ENCODE measurements at regions not wholly inside any gene's neighbourhood (a gene's known extent, or its start where the extent isn't known, plus 50 kb on each side); places are given as distances from the start of the nearest gene placed in this dataset.

DNA sequence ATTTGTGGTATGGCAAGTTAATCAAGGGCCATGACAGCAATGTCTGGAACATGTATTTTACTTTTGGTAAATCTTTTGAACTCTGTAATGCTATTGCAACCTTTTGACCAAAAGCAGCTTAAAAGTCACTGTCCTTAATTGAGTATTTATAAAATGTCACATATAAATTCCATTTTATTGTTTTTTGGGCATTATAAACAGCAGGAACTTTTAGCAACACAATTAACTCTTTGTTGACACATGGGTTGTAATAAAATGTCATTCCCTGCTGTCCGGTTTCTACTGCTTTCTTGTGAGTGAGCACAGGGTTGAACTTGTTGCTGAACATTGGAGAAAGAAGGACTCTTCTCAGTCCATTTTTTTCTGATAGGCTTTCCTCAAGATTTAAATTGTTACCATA, 1923.1 kb downstream of the PCDH9 start:
- no peaks in the 10 kb centered on the region for H3K79me2 ChIP-seq (ENCODE audit: insufficient read depth, low read length)
- TF ChIP-seq, protein P1, sequence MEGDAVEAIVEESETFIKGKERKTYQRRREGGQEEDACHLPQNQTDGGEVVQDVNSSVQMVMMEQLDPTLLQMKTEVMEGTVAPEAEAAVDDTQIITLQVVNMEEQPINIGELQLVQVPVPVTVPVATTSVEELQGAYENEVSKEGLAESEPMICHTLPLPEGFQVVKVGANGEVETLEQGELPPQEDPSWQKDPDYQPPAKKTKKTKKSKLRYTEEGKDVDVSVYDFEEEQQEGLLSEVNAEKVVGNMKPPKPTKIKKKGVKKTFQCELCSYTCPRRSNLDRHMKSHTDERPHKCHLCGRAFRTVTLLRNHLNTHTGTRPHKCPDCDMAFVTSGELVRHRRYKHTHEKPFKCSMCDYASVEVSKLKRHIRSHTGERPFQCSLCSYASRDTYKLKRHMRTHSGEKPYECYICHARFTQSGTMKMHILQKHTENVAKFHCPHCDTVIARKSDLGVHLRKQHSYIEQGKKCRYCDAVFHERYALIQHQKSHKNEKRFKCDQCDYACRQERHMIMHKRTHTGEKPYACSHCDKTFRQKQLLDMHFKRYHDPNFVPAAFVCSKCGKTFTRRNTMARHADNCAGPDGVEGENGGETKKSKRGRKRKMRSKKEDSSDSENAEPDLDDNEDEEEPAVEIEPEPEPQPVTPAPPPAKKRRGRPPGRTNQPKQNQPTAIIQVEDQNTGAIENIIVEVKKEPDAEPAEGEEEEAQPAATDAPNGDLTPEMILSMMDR (IDR thresholded peaks at IDR 0.05; ENCODE audit: insufficient read depth, low read length, poor library complexity, severe bottlenecking): no peak
- no peak for TF ChIP-seq EZH2phosphoT487 (conservative IDR thresholded peaks at IDR 0.05; ENCODE audit: low read length)
- H3K9me2 ChIP-seq (replicated peaks; ENCODE audit: insufficient read depth, low read length): no peaks in the 10 kb centered on the region
- no peak overlapping the region for H3K4me3 ChIP-seq (ENCODE audit: insufficient read depth, low read length, poor library complexity, severe bottlenecking)
- no peaks in the 10 kb centered on the region for H3F3A ChIP-seq (ENCODE audit: insufficient read depth)
- no peak overlapping the region for H3K9ac ChIP-seq (ENCODE audit: low read length)
- no peaks in the 10 kb centered on the region for H4K20me1 ChIP-seq (ENCODE audit: low read depth, low read length)
- no peaks in the 10 kb centered on the region for H3K36me3 ChIP-seq (ENCODE audit: low read length)
- H3K27ac ChIP-seq (ENCODE audit: low read depth, low read length): no peak overlapping the region
- H3K4me2 ChIP-seq (ENCODE audit: low read depth, low read length, poor library complexity, severe bottlenecking): no peak overlapping the region
- H2AFZ ChIP-seq (ENCODE audit: low read depth, low read length, severe bottlenecking): no peak overlapping the region
- H3K27me3 ChIP-seq (ENCODE audit: low read length): no peaks in the 10 kb centered on the region
- peaks cover 15% of the 10 kb centered on the region; the same call in 1 of the 2 replicates for H3K9me3 ChIP-seq (ENCODE audit: insufficient read depth, low read length)

DNA sequence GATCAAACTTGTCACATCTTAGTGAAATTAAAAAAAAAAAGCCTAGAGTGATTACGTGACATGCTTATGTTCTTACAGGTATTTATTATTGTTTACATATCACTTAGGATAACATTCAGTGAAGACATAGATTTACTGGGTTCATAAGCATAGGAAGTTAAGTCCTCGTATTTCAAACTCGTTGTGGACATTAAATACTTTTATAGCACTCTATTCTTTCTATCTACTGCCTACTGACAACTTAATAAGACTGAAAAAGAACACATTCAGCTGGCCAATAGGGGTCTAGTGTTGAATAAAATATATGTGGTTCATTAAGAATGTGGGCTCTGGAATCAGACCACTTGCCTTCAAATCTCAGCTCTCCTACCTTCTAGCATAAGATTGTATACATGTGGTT, 1927.4 kb downstream of the PCDH9 start:
- Histone ChIP-seq H3K27me3 (ENCODE audit: low read length) (no peaks in the 10 kb centered on the region), H3K9ac (ENCODE audit: low read length) (no peak overlapping the region), H3K36me3 (ENCODE audit: low read length) (no peaks in the 10 kb centered on the region), H4K20me1 (ENCODE audit: low read depth, low read length) (no peaks in the 10 kb centered on the region), H3K4me3 (ENCODE audit: insufficient read depth, low read length, poor library complexity, severe bottlenecking) (no peak overlapping the region), H3K79me2 (ENCODE audit: insufficient read depth, low read length) (no peaks in the 10 kb centered on the region), H2AFZ (ENCODE audit: low read depth, low read length, severe bottlenecking) (peak overlapping the region; percentile 47), H3F3A (ENCODE audit: insufficient read depth) (no peaks in the 10 kb centered on the region), H3K9me3 (ENCODE audit: insufficient read depth, low read length) (no peaks in the 10 kb centered on the region), H3K4me2 (ENCODE audit: low read depth, low read length, poor library complexity, severe bottlenecking) (no peak overlapping the region), H3K9me2 (replicated peaks; ENCODE audit: insufficient read depth, low read length) (no peaks in the 10 kb centered on the region), H3K27ac (ENCODE audit: low read depth, low read length) (no peak overlapping the region)
- TF ChIP-seq, protein P1 (IDR thresholded peaks at IDR 0.05; ENCODE audit: insufficient read depth, low read length, poor library complexity, severe bottlenecking): no peak
- TF ChIP-seq EZH2phosphoT487 (conservative IDR thresholded peaks at IDR 0.05; ENCODE audit: low read length): no peak

DNA sequence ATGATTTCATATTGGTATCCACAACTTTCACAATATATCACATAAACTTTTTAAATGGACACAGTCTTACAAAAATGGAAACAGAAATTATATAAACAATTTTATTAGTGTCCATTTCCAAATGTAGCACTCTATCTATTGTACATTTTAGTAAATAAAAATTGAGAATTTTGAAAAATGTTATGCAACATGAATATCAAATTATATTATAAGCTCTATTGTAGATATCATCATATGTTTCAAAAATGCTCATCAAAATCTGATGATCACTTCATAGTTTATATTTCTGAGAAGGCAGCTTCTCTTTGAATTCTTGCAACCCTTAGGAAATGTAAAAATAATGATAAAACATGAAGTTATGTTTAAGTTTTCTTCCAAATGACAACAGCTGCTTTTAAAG, 1928.6 kb downstream of the PCDH9 start:
- Histone ChIP-seq H3K4me2 (ENCODE audit: low read depth, low read length, poor library complexity, severe bottlenecking) (no peak overlapping the region), H3K4me3 (ENCODE audit: insufficient read depth, low read length, poor library complexity, severe bottlenecking) (no peak overlapping the region), H3K9me3 (ENCODE audit: insufficient read depth, low read length) (no peaks in the 10 kb centered on the region), H4K20me1 (ENCODE audit: low read depth, low read length) (no peaks in the 10 kb centered on the region), H3K9me2 (replicated peaks; ENCODE audit: insufficient read depth, low read length) (no peaks in the 10 kb centered on the region), H3K9ac (ENCODE audit: low read length) (no peak overlapping the region), H3K79me2 (ENCODE audit: insufficient read depth, low read length) (no peaks in the 10 kb centered on the region), H3K36me3 (ENCODE audit: low read length) (no peaks in the 10 kb centered on the region), H2AFZ (ENCODE audit: low read depth, low read length, severe bottlenecking) (no peak overlapping the region), H3K27ac (ENCODE audit: low read depth, low read length) (no peak overlapping the region), H3F3A (ENCODE audit: insufficient read depth) (no peaks in the 10 kb centered on the region), H3K27me3 (ENCODE audit: low read length) (no peaks in the 10 kb centered on the region)
- TF ChIP-seq EZH2phosphoT487 (conservative IDR thresholded peaks at IDR 0.05; ENCODE audit: low read length): no peak
- TF ChIP-seq, protein P1 (IDR thresholded peaks at IDR 0.05; ENCODE audit: insufficient read depth, low read length, poor library complexity, severe bottlenecking): no peak

Measured in SU-DHL-6 (cell line).